ENCODE measurements at regions not wholly inside any gene's neighbourhood (a gene's known extent, or its start where the extent isn't known, plus 50 kb on each side); places are given as distances from the start of the nearest gene placed in this dataset.

- H3K4me3 ChIP-seq, result no peak overlapping the region
- intact Hi-C loops (cut with DNase I; ENCODE audit: low total_unique reads), result no loop called here
- H3K27me3 ChIP-seq (replicated peaks in 1 of 7), result peaks cover 0 to 12% (median 0%) of the 10 kb centered on the region in 7 donors
- no peak for DNase-seq
- H3K4me1 ChIP-seq, result no peaks in the 10 kb centered on the region
- no peaks in the 10 kb centered on the region for H3K36me3 ChIP-seq
- 81 to 91% (median 84%) methylated on average over 3 of the region's 3 CpGs for WGBS, 5 donors
- H3K9me3 ChIP-seq, result peaks cover 2 to 31% (median 21%) of the 10 kb centered on the region in 8 donors
- TF ChIP-seq POLR2A (IDR thresholded peaks at IDR 0.05) (no peak), POLR2AphosphoS5 (IDR thresholded peaks at IDR 0.05) (no peak), CTCF (IDR thresholded peaks at IDR 0.05 in 8 of 11, conservative IDR thresholded peaks at IDR 0.05 in 3 of 11) (no peak)
- H3K27ac ChIP-seq, result no peak overlapping the region
Observed at GRCh38 chr22:47976219-47976618, 1213.8 kb downstream of the TBC1D22A start.

GRCh38 chr22:47967831-47968230 lies 1205.4 kb downstream of the TBC1D22A start:
- Histone ChIP-seq H3K4me3 (no peak overlapping the region), H3K36me3 (no peaks in the 10 kb centered on the region), H3K27me3 (replicated peaks in 1 of 7) (peaks cover 0 to 21% (median 0%) of the 10 kb centered on the region in 7 donors), H3K27ac (no peak overlapping the region), H3K4me1 (no peaks in the 10 kb centered on the region), H3K9me3 (no peaks in the 10 kb centered on the region)
- no peak for DNase-seq
- intact Hi-C loops (cut with DNase I; ENCODE audit: low total_unique reads), result no loop called here
- no peak for TF ChIP-seq POLR2AphosphoS5 (IDR thresholded peaks at IDR 0.05)
- TF ChIP-seq POLR2A (IDR thresholded peaks at IDR 0.05), result no peak
- TF ChIP-seq CTCF (IDR thresholded peaks at IDR 0.05 in 8 of 11, conservative IDR thresholded peaks at IDR 0.05 in 3 of 11), result no peak
- WGBS, 5 donors, result 63 to 75% (median 67%) methylated on average over 4 of the region's 4 CpGs

GRCh38 chr22:47966316-47966715 lies 1203.9 kb downstream of the TBC1D22A start:
- intact Hi-C loops (cut with DNase I; ENCODE audit: low total_unique reads), result no loop called here
- H3K36me3 ChIP-seq, result no peaks in the 10 kb centered on the region
- H3K4me1 ChIP-seq, result no peaks in the 10 kb centered on the region
- H3K9me3 ChIP-seq, result no peaks in the 10 kb centered on the region
- no peak for DNase-seq
- 84 to 96% (median 88%) methylated on average over 6 of the region's 6 CpGs for WGBS, 5 donors
- no peak overlapping the region for H3K27ac ChIP-seq
- H3K27me3 ChIP-seq (replicated peaks in 1 of 7), result peaks cover 0 to 12% (median 0%) of the 10 kb centered on the region in 7 donors
- H3K4me3 ChIP-seq, result no peak overlapping the region
- TF ChIP-seq CTCF (IDR thresholded peaks at IDR 0.05 in 8 of 11, conservative IDR thresholded peaks at IDR 0.05 in 3 of 11), result no peak
- TF ChIP-seq POLR2AphosphoS5 (IDR thresholded peaks at IDR 0.05), result no peak
- TF ChIP-seq POLR2A (IDR thresholded peaks at IDR 0.05), result no peak

GRCh38 chr22:47965896-47966295 lies 1203.4 kb downstream of the TBC1D22A start:
- 95 to 99% (median 95%) methylated on average over 3 of the region's 3 CpGs for WGBS, 5 donors
- no peak for DNase-seq

More at GRCh38 chr22:47965896-47966295, 1203.4 kb downstream of the TBC1D22A start:
- no peaks in the 10 kb centered on the region for H3K36me3 ChIP-seq
- no peaks in the 10 kb centered on the region for H3K4me1 ChIP-seq
- intact Hi-C loops (cut with DNase I; ENCODE audit: low total_unique reads), result no loop called here
- no peak overlapping the region for H3K4me3 ChIP-seq
- H3K27me3 ChIP-seq (replicated peaks in 1 of 7), result peaks cover 0 to 8% (median 0%) of the 10 kb centered on the region in 7 donors
- TF ChIP-seq POLR2AphosphoS5 (IDR thresholded peaks at IDR 0.05) (no peak), POLR2A (IDR thresholded peaks at IDR 0.05) (no peak), CTCF (IDR thresholded peaks at IDR 0.05 in 8 of 11, conservative IDR thresholded peaks at IDR 0.05 in 3 of 11) (no peak)
- no peaks in the 10 kb centered on the region for H3K9me3 ChIP-seq
- H3K27ac ChIP-seq, result no peak overlapping the region

Measured in spleen (tissue), 11 donors.